CD4-positive, alpha-beta T cell treated with Interleukin-17A for 4 hours (primary cell): ENCODE measurements at regions not wholly inside any gene's neighbourhood (a gene's known extent, or its start where the extent isn't known, plus 50 kb on each side); places are given as distances from the start of the nearest gene placed in this dataset.

Experiments used
- DNase-seq: peaks from one replicate; pipeline ENCODE4 v3.0.0-alpha.2; 2020; ENCODE audit warnings: mixed read lengths

DNA sequence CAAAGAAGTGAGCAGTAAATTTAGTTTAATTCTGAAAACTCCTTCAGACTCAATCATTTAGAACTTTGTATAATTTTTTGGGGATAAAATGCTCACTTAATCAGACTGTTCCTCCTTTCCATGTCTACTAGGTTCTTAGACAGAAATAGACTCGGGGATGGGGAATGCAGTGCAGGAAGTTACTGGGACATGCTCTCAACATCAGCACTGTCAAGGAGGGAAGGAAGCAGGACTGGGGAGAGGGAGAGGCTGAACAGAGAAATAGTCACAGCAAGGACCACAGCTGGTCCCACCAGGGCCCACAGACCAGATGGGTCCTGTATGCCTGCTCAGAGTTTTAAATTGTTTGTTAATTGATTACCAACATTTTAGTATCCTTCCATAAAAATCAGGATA lies 310.1 kb upstream of the MSX2 start:
- DNase-seq, result no peak

DNA sequence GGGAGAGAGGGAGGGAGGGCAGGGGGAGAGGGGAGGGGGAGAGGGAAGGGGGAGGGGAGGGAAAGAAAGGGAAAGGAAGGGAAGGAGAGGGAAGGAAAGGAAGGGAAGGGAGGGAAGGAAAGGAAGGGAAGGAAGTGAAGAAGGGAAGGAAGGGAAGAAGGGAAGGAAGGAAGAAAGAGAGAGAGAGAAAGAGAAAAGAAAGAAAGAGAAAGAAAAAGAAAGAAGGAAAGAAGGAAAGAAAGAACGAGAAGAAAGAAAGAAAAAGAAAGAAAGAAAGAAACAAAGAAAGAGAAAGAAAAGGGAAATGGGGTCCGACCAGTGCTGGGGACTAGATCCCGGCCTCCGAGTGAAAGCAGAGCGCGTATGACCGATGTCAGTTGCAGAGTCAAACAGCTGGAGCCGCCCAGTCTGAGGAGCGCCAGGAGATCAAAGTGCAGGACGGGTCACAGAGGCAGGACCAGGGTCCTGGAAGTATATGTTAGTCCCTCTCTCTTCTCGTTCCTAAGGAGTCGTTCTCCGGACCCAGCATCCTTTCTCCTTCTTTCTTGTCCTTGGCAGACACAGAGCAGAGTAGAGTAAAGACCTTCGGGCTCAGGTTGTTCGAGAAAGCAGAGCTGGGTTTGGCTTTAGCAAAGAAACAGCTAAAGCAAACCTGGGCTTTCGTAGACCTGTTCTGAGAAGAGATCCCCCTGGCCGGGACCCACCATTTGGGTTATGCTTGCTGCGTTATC lies 305.4 kb upstream of the MSX2 start:
- DNase-seq, result no peak

DNA sequence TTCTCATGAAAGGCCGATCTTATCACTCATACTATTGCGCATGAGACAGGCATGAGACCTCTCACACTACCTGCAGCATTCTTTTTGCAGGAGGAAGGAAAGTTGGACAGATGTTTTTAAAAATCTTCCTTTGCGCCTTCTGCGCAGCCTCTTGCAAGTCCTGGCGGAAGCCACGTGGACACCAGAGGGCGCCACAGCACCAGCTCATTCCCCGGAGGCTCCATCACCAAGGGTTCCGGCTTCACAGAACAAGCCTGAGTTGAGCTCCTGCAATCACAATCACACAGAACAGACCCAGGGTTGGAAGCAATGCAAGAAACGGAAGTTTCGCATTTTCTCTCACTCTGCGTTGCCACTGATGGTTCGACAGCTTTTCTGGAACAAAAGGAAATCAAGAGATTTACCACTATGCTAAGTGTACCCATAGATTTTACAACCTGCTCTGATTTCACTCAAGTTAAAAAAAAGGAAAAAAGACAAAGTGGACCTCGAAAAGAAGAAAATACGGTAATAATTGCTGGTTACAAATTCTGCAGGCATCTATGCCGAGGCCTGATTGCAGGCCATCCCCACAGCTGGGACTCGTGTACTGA lies 304.7 kb upstream of the MSX2 start:
- DNase-seq, result peak; percentile 78

DNA sequence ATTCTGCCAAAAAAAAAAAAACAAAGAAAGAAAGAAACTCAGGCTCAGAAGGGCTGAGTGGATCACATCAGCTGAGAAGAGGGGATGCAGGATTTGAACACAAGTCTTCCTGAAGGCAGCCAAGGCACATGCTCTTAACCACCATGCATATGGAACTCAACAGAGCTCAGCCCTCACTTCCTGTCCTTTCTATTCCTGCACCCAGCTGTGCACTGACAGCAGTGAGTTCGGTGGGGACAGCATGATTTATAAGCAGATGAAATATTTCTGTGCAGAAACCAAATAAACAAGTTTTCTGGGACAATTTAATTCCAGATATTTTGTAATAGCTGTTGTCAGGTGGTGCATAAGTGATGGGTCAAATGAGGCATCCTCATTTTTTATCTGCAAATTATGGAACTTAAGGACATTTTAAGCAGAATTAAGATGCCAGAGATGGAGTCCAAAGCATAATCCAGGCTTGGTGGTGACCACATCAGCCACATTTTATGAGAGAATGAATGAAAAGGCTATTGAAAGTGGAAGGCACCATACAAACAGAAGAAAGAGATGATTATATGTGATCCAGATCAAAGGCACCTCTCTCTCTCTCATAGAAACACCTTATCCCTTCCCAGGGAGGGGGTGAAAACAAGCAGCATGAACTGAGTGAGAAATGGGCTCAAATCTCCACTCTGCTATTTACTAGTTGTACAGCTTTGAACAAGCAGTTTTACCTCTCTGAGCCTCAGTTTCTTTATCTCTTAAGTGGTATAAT lies 303.6 kb upstream of the MSX2 start:
- no peak for DNase-seq

DNA sequence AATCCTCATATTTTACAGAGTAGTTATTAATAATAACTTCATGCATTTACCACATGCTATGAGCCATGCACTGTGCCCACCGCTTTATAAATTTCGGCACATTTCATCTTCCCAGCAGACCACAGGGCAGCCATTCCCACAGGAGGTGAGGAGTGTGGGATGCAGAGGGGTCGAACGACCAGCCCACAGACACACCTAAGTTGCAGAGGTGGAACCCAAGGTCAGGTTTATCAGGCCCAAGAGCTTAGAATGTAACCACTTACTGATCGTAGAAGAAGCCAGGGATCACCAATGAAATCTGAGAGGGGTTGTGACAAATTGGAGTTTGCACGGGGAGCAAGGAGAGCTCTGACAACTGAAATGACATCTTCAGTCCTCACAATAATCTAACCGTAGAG lies 303.0 kb upstream of the MSX2 start:
- DNase-seq, result no peak

DNA sequence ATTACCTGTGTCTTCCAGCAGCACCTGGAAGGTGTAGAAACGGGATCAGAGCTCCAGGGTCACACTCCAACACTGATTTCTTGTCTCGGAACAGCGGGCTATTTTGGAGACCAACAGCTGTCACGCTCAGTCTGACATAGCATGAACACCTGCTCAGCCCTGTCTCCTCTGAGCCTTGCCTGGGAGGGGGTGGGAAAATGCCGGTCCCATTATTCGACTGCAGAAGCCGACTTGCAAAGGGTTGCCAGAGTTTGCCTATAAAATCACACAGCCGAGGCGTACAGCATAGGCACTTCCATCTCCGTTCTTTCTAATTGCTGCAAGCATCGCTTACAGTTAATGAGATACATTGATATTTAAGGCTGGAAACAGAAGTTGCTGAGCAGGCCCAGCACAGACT lies 300.8 kb upstream of the MSX2 start:
- no peak for DNase-seq

DNA sequence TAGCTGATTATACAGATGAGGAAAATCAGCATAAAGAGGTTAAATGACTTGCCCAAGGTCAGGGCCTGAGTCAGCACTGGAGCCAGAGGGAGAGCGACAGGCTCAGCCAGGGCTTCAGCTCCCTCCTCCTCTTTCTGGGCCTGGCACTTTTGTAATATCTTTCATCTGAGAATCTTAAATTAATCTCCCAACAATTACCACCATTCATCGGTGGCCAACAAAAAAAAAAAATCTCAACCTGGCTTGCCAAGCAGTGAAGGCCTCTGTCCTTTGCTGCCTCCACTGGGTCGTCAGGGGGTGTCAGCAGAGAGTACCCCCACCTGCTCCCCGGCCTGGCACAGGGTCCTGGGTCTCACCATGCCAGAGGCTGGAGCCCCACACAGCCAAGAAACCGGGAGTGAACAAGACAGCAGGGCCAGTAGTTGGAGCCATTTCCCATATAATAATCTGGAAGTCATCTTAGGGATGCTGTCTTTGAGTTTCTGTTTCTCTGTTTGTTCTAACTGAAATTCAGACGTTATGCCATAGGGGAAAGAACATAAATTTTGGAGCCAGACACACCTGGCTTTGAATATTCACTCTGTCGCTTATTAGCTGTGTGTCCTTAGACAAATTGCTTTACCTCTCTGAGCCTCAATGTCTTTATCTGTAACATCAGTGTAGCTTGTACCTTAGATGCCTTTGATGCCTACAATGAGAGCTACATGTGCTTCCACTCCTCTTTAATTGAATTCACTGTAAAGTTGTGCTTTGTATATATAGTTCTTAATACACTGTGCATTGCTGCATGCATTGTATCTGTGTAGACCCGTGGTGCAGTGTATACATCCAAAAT lies 299.9 kb upstream of the MSX2 start:
- DNase-seq, result no peak

DNA sequence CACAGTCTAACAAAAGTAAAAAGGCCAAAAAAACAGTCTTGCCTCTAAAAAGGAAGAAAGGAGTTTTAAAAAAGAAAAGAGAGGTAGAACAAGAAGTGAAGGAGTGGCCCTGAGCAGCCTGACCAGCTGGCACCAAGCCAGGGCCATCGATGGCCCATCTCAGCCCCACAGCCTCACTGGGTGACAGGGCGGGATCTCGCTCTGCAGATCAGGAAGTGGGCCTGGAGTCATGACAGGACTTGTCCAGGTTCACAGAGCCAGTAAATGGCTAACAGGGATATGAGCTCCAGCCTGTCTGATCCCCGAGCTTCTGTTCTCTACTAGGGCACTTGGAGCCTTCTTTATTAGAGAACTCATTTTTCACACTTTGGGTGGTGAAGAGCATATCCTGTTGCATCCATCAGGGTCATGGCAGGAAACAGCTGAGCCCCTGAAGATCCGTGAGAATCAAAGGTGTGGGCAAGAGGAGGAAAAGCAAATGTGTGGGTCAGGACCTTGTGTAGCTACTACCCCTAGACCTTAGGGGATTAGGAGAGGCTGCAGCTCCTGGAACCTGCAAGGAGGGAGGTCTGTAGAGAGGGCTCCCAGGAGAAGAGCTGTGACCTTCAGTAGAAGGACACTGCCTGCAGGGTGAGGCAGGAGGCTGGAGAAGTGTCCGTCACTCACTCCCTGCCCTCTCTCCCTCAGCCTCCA lies 299.0 kb upstream of the MSX2 start:
- DNase-seq, result no peak

DNA sequence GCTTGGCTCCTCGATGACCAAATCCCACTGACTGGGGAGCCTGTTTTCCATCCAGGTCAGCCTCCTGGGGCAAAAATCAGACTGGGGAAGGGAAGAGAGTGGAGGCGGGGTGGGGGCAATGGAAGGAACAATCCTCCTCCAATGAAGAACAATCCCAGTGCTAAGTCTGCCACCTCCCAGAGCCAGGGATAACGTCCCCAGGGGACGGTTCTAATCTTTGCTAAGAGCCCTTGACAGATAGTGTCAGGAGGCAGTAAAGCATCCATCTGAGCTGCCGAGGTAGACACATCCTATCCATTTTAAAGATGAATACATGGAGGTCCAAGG lies 298.5 kb upstream of the MSX2 start:
- no peak for DNase-seq

DNA sequence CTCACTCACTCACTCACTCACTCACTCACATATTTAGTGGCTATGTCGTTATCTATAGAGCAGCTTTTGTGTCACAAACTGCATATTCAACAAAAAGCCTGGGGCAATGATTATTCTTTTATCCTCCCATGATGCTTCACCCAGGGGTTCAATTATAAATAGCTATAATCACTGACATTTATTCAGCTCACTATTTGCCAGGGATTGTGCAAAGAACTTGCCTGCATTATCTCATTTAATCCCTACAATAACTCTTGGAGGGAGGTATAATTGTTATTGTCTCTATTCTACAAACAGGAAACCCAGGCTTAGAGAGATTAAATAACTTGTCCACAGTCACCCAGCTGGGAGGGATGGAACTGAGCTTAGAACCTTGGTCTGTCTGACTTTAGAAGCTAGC lies 298.0 kb upstream of the MSX2 start:
- DNase-seq, result no peak

DNA sequence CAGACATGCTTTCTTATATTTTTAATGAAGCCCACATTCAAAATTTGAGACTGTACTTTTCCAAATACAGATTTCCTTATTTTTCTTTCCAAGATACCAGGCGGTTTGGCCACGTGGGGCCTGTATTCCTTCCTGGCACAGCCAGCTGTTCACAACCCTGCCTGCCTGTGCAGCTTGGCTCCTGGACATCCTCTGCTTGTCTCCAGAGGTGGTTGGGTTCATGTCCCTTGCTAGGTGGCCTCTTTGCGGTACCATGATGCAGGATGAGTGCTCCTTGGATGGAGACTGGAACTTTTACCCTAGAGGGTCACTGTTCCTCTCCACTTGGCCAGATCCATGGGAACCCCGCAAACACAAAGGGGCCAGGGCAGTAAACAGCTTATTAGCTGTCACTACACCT lies 297.5 kb upstream of the MSX2 start:
- DNase-seq, result no peak

DNA sequence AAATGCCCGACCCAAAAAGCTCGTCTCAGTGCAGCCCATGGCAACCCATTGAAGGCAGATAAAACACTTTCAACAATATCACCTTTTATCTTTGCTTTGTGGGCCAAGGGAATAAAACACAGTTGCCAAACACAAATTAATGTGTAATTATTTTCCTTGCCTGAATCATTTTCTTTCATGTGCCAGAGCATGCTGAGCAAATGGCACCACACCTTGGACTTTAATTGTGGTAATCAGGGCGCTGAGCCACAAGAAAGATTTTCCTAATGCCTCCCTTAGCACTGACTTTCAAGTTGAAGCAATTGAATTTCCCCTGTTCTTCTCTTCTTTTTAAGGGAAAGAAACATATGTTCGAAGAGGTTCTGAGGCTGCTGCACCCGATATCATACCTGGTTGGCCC lies 297.1 kb upstream of the MSX2 start:
- no peak for DNase-seq

DNA sequence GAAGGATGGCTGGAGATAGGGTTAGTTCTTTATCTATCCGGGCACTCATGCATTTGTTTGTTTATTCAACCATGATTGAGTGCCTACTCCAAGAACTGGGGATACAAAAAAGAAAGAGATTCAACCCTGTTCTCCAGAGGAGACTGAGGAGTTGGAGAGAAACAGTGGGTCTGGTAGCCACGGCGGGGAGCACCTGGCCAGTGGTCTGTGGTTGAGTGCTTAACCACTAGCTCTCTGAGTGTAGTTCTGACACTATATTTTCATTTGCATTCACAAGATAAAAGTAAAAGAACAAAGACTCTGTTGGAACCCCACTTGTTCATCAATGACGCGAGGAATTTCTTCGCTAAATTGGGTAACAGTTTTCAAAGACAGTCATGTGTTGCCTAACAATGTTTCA lies 295.5 kb upstream of the MSX2 start:
- no peak for DNase-seq

DNA sequence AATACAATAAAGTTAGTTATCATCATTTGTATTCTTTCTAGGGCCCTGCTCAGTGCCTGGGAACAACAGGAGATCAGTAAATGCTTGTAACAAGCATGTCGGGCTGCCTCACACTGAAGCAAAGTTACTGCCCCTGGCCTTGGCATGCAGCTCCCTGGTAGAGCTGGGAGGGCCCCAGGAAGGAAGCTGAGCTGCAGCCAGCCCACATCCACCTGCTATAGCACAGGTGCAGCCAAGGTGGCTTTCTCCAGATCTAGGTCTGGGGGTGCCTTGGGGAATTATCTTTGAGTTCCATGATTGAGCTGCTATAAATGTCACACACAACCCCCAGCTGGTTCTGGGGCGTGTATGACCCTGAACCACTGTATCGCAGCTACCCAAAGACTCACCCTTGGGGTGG lies 293.4 kb upstream of the MSX2 start:
- no peak for DNase-seq

DNA sequence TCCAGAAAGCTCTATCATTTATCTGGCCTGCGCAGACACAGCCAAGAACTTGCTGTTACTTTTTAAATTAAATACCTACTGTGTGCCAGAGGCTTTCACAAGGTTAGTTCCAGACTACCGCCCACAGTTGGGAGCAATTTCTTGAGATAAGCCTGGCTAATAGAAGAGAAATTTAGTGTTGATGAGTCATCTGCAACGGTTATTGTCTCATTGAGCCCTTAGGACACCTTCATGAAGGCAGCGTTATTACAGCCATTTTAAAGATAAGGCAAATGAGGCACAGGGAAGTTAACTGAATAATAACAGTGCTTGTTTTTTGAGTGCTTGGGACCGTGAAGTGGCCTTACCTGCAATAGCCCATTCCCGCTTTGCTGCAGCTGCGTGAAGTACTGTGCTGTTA lies 292.9 kb upstream of the MSX2 start:
- no peak for DNase-seq

DNA sequence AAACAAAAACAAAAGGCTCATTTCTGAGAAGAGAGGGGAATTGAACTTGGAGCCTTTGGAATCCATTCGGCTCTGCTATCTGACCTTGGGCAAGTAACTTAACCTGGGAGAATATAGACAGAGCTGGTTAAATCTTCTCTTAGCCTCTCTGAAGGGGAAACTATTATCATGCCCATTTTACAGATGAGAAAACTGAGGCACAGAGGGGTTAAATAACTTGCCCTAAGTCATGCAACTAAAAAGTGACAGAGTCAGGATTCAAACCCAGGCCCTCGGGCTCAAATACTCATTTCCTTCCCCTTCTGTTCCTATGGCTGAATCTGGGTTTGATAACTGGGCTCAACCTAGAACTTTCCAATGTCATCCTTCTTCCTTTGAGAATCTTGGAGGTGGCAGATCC lies 291.3 kb upstream of the MSX2 start:
- no peak for DNase-seq

DNA sequence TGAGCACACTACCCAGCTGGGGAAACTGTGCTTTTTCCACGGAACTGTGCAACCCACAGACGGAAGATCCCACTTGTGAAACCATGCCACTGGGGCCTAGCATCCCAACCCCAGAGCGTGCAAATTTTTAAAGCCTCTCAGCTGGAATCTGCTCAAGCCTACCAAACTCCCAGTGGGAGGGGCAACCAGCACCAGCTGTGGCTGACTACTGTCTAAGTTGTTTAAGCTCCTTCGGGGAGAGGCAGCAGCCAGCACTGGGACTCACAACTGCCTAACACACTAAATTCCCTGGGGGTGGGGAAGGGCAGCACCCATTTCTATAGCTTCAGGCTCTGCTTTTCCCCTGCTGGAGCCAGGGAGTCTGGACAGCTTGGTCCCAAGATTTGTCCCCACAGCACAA lies 287.6 kb upstream of the MSX2 start:
- no peak for DNase-seq

DNA sequence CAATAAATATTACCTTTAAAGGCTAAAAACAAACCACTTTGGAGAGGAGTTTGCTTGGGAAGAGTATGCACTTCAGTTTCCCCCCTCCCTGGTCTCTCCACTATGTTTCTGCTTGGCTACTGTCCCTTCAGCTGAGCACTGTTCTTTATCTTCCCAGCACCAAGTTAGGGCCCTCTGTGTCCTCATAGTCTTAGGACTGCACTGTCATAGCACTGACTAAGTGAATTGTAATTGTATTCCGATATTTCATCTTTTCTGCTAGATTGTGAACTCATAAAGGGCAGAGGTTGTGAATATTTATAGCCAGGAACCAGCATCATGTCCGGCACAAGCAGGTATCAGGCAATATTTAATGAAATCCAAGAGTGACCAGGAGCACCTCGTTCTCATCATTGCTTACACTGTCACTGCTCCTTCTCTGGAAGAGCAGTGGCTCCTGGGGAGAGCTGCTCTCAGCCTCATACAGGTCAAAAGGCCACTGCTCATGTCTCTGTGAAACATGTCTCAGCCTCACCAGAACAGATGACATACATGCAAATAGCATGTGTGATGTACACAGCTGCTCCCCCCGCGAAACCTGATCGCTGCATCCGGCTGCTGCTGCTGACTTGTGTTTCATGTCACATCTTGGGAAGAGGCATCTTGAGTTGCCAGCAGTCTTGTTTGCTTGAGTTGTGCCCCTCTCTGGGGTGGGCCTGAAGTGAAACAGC lies 279.7 kb upstream of the MSX2 start:
- no peak for DNase-seq

DNA sequence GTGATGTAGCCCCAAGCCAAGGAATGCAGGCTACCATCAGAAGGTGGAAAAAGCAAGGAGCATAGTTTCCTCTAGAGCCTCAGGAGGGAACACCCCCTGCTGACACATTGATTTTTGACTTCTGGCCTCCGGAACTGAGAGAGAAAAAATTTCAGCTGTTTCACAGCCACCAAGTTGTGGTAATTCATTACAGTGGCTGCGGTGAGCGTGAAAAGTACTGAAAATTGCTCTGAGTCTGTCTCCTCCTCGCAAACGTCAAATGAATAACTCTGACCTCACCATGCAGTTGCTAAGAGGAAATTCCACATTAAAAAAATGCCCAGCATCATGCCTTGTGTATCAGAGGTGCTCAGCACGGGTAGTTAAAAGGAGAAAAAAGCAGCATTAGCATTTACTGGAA lies 277.9 kb upstream of the MSX2 start:
- no peak for DNase-seq

DNA sequence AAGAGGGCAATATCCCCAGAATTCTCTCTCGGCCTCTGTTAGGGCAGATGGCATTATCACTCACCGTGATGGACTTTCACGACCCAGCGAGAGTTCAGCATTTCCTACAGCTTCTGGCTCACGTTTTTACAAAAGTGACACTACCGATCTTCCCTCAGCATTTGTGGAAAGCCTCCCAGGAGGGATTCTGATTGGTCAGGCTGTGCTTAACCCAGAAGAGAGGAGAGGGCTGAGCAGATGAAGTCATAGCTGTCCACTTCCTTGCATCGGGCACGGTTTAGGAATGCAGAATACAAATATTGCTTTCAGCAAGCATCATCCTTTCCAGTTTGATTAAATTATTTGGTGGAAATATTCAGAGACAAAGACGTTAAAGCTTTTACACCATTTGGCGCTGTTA lies 277.4 kb upstream of the MSX2 start:
- DNase-seq, result no peak

DNA sequence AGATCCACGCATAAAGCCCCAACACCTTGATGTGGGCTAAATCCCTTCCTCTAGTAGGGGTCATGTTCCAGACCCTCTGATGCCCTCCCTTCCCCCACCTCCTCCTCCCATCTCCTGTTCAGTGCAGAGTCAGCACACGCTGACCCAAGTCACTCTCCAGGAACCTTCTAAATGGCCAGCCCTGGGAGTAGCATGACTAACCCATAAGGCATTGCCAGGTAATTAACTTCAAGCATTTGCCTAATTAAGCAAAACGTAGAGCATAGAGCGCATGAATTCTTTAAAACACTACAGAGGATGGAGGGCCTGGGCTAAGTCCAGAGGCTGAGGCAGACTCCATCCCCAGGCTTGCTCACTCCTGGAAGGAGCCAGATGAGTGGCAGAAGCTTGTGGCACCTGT lies 276.3 kb upstream of the MSX2 start:
- DNase-seq, result no peak

DNA sequence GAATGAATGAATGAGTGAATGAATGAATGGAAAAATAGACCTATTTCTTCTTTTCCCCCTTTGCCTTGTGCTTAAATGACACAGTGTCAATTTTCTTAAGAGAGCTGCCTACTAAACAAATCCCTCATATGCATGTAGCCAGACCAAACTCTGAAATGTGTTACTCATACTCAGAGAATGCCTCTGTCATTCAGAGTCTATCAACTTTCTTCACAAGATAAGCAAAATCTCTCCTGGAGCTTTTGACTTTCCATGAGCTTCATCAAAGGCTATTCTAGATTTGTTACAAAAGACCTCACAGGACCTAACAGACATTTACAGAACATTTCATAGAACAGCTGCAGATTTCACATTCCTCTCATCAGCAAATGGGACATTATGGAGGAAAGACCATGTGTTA lies 275.7 kb upstream of the MSX2 start:
- no peak for DNase-seq
